HCT116 (cell line): ENCODE measurements at regions not wholly inside any gene's neighbourhood (a gene's known extent, or its start where the extent isn't known, plus 50 kb on each side); places are given as distances from the start of the nearest gene placed in this dataset.

ENCODE experiments used
- RAD21 ChIP-seq: IDR thresholded peaks from 2 replicates; pipeline ENCODE4 v1.6.1; 2012; ENCODE audit warnings: low read depth, mild to moderate bottlenecking
- SIN3A ChIP-seq: IDR thresholded peaks from 2 replicates; pipeline ENCODE4 v1.6.1; 2012; ENCODE audit warnings: low read depth
- TCF7L2 ChIP-seq: IDR thresholded peaks from 2 replicates; pipeline ENCODE4 v1.7.0; 2011; ENCODE audit warnings: borderline replicate concordance, inconsistent platforms; ENCODE audit not compliant: insufficient read depth, insufficient read length; ENCODE audit errors: extremely low read depth
- TF ChIP-seq, protein P1 (sequence below), 3 experiments: fragments of 200-600 bp in 1 of 3; sonication (generic) in 1 of 3; IDR thresholded peaks in 2 of 3; conservative IDR thresholded peaks in 1 of 3; 2 replicates each; pipeline ENCODE4 v1.5.1; 2012 to 2017; ENCODE audit warnings: low read depth in 2 of 3, low read length in 2 of 3, antibody characterized with exemption in 1 of 3, borderline replicate concordance in 1 of 3, control low read depth in 1 of 3, mild to moderate bottlenecking in 1 of 3, mixed read lengths in 1 of 3, mixed run types in 1 of 3, moderate library complexity in 1 of 3; ENCODE audit not compliant: insufficient read depth in 1 of 3

GRCh38 chr16:55091213-55091870 is 160.7 kb downstream of the IRX5 start:
- TF ChIP-seq, protein P1, sequence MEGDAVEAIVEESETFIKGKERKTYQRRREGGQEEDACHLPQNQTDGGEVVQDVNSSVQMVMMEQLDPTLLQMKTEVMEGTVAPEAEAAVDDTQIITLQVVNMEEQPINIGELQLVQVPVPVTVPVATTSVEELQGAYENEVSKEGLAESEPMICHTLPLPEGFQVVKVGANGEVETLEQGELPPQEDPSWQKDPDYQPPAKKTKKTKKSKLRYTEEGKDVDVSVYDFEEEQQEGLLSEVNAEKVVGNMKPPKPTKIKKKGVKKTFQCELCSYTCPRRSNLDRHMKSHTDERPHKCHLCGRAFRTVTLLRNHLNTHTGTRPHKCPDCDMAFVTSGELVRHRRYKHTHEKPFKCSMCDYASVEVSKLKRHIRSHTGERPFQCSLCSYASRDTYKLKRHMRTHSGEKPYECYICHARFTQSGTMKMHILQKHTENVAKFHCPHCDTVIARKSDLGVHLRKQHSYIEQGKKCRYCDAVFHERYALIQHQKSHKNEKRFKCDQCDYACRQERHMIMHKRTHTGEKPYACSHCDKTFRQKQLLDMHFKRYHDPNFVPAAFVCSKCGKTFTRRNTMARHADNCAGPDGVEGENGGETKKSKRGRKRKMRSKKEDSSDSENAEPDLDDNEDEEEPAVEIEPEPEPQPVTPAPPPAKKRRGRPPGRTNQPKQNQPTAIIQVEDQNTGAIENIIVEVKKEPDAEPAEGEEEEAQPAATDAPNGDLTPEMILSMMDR (IDR thresholded peaks at IDR 0.05 in 2 of 3, conservative IDR thresholded peaks at IDR 0.05 in 1 of 3; ENCODE audit: borderline replicate concordance in 1 of 3, insufficient read depth in 1 of 3, low read depth in 2 of 3, low read length in 2 of 3), result no peak
- no peak for TF ChIP-seq SIN3A
- TF ChIP-seq TCF7L2, result no peak
- TF ChIP-seq RAD21, result no peak
